AG09309 (cell line): ENCODE measurements at regions not wholly inside any gene's neighbourhood (a gene's known extent, or its start where the extent isn't known, plus 50 kb on each side); places are given as distances from the start of the nearest gene placed in this dataset.

Experiments used
- DNase-seq: peaks from one replicate; pipeline ENCODE4 v3.0.0-alpha.2; 2010; ENCODE audit warnings: low read depth
- H3K4me3 ChIP-seq: 2 replicates; pipeline ENCODE4 v1.5.1; 2011; ENCODE audit warnings: mild to moderate bottlenecking, low read depth, low read length, moderate library complexity; ENCODE audit not compliant: control insufficient read depth
- CTCF ChIP-seq: IDR thresholded peaks from 2 replicates; pipeline ENCODE4 v1.5.1; 2011; ENCODE audit warnings: mild to moderate bottlenecking, low read depth, low read length, inconsistent platforms; ENCODE audit not compliant: insufficient read depth, control insufficient read depth; ENCODE audit errors: missing control alignments

- no peak for TF ChIP-seq CTCF
- DNase-seq = no peak
- H3K4me3 ChIP-seq = no peak overlapping the region
Measured at GRCh38 chr5:167460449-167461020, 830.9 kb upstream of the WWC1 start.

- DNase-seq = no peak
- TF ChIP-seq CTCF = no peak
- H3K4me3 ChIP-seq = no peak overlapping the region
Measured at GRCh38 chr5:167463939-167464338, 827.5 kb upstream of the WWC1 start.

- TF ChIP-seq CTCF = no peak
- no peak for DNase-seq
- H3K4me3 ChIP-seq = no peak overlapping the region
Measured at GRCh38 chr5:167466992-167467391, 824.5 kb upstream of the WWC1 start.

GRCh38 chr5:167472566-167473108, 818.8 kb upstream of the WWC1 start:
- no peak for TF ChIP-seq CTCF
- no peak for DNase-seq
- no peak overlapping the region for H3K4me3 ChIP-seq

- H3K4me3 ChIP-seq = no peak overlapping the region
- no peak for DNase-seq
- no peak for TF ChIP-seq CTCF
Measured at GRCh38 chr5:167478188-167478587, 813.3 kb upstream of the WWC1 start.

GRCh38 chr5:167479779-167480178, 811.7 kb upstream of the WWC1 start:
- no peak for DNase-seq
- H3K4me3 ChIP-seq = no peak overlapping the region
- TF ChIP-seq CTCF = no peak
